Thoracic aorta (tissue), 2 donors: ENCODE measurements at regions not wholly inside any gene's neighbourhood (a gene's known extent, or its start where the extent isn't known, plus 50 kb on each side); places are given as distances from the start of the nearest gene placed in this dataset.

ENCODE experiments used
- ATAC-seq: fragments of 150-250 bp; one replicate; pipeline ENCODE4 v1.8.0; 2017; ENCODE audit warnings: low read depth; ENCODE audit not compliant: insufficient number of reproducible peaks, low FRiP score
- DNase-seq: peaks from one replicate; pipeline ENCODE4 v3.0.0-alpha.2; 2020; ENCODE audit warnings: low spot score
- H3K27ac ChIP-seq, 2 donors: fragments of 200-600 bp; sonication (generic); 1 replicate in 1 of 2; 2 replicates in 1 of 2; pipeline ENCODE4 v1.5.1; 2016; ENCODE audit warnings: mild to moderate bottlenecking in 2 of 2, moderate library complexity in 2 of 2
- H3K27me3 ChIP-seq: fragments of 200-600 bp; sonication (generic); replicated peaks from 2 replicates; pipeline ENCODE4 v1.6.0; 2016; ENCODE audit warnings: mild to moderate bottlenecking; ENCODE audit not compliant: insufficient read depth
- H3K36me3 ChIP-seq: fragments of 200-600 bp; sonication (generic); one replicate; pipeline ENCODE4 v1.5.1; 2016
- H3K4me1 ChIP-seq, 2 donors: fragments of 200-600 bp; sonication (generic); 1 replicate in 1 of 2; 2 replicates in 1 of 2; pipeline versions ENCODE4 v1.5.1 to v1.6.0; 2016; ENCODE audit warnings: low read depth in 2 of 2, mild to moderate bottlenecking in 1 of 2; ENCODE audit not compliant: control insufficient read depth in 1 of 2
- H3K4me3 ChIP-seq: fragments of 200-600 bp; sonication (generic); 2 replicates; pipeline ENCODE4 v1.5.1; 2016; ENCODE audit warnings: mild to moderate bottlenecking
- H3K9me3 ChIP-seq: fragments of 200-600 bp; sonication (generic); 2 replicates; pipeline ENCODE4 v1.5.1; 2016
- TF ChIP-seq, protein P1 (sequence below): fragments of 200-600 bp; sonication (generic); IDR thresholded peaks from one replicate; pipeline ENCODE4 v1.5.1; 2019; ENCODE audit warnings: antibody characterized with exemption

DNA sequence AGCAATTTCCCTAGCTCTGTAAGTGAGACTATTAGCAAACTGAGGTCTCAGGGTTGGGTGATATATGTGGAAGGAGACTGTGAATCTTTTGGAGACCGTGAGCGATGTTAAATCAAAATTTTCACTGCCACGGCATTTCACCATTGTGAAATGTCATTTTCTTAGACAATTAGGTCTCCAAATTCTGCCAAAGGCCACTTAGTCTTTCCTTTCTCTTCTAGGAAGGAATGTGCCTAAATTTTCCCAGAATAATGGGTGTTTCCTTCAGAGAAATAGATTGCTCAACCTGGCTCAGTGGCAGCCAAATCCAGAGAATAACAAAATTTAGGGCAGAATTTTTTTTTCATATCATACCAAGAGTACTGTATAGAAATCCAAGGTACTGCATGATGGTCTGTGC, 64.5 kb upstream of the SCEL start:
- no peaks in the 10 kb centered on the region for H3K36me3 ChIP-seq
- no peak overlapping the region for H3K4me3 ChIP-seq
- ATAC-seq (no peak), DNase-seq (no peak)
- H3K9me3 ChIP-seq = no peaks in the 10 kb centered on the region
- no peaks in the 10 kb centered on the region for H3K4me1 ChIP-seq
- TF ChIP-seq, protein P1, sequence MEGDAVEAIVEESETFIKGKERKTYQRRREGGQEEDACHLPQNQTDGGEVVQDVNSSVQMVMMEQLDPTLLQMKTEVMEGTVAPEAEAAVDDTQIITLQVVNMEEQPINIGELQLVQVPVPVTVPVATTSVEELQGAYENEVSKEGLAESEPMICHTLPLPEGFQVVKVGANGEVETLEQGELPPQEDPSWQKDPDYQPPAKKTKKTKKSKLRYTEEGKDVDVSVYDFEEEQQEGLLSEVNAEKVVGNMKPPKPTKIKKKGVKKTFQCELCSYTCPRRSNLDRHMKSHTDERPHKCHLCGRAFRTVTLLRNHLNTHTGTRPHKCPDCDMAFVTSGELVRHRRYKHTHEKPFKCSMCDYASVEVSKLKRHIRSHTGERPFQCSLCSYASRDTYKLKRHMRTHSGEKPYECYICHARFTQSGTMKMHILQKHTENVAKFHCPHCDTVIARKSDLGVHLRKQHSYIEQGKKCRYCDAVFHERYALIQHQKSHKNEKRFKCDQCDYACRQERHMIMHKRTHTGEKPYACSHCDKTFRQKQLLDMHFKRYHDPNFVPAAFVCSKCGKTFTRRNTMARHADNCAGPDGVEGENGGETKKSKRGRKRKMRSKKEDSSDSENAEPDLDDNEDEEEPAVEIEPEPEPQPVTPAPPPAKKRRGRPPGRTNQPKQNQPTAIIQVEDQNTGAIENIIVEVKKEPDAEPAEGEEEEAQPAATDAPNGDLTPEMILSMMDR = no peak
- no peaks in the 10 kb centered on the region for H3K27me3 ChIP-seq
- H3K27ac ChIP-seq = no peak overlapping the region

DNA sequence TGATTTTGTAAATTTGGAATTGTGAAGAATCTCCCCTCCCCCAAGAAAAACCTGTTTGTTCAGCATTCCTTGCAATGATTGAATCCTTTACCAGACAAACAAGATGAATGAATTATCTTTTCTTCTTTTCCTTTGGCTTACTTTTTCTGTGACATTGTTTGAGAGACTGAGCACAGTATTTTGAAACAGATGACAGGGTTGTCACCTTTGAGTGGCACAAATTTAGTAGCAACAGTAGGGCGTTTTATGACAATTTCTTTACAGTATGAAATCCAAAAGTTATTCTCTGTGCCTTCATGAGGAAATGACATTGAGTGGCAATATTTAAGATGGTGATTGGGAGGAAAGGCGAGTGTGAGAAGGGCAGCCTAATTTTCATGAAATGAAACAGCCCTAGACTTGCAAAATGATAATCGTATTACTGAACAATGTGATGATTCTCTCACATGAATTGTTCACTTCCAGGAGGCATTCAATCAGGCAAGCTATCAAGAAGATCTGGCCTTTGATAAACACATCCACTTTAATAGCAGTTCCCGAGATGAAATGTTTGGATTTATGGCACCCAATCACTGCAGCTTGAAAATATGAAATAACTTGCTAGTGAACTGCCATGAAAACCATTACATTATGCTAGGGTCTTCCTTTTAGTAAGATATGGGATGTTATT, 68.6 kb upstream of the SCEL start:
- ATAC-seq (no peak), DNase-seq (no peak)
- Histone ChIP-seq H3K4me3 (no peak overlapping the region), H3K4me1 (no peaks in the 10 kb centered on the region), H3K9me3 (no peaks in the 10 kb centered on the region), H3K27ac (no peak overlapping the region), H3K36me3 (no peaks in the 10 kb centered on the region), H3K27me3 (no peaks in the 10 kb centered on the region)
- TF ChIP-seq, protein P1 = no peak

DNA sequence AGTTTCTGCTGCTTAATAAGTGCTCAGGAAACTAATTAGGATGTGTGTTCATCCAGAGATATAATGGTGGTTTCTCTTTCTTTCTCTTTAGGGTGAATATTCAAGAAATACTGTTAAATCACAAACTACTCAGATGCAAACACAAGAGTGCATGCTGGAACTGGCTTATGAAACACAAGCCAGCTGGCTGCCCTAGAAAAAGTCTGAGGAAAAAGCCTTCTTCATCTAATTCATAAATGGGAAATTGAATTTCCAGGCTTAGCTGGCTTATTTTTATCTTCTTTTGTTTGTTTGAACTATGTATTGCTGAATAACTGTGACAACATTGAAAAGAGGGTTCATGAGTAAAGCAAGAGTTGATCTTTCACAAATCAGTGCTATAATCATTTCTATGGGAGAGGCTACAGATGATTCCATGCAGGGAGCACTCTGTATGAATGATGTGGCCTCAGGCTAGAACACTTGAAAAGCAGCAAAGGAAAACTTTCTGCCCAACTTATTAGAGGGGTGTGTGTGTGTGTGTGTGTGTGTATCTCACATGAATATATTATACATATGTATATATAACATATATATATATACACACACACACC, 69.8 kb upstream of the SCEL start:
- DNase-seq (no peak), ATAC-seq (no peak)
- H3K27ac ChIP-seq = no peak overlapping the region
- H3K9me3 ChIP-seq = no peaks in the 10 kb centered on the region
- no peak overlapping the region for H3K4me3 ChIP-seq
- H3K4me1 ChIP-seq = no peaks in the 10 kb centered on the region
- H3K36me3 ChIP-seq = no peaks in the 10 kb centered on the region
- TF ChIP-seq, protein P1 = no peak
- H3K27me3 ChIP-seq = no peaks in the 10 kb centered on the region

DNA sequence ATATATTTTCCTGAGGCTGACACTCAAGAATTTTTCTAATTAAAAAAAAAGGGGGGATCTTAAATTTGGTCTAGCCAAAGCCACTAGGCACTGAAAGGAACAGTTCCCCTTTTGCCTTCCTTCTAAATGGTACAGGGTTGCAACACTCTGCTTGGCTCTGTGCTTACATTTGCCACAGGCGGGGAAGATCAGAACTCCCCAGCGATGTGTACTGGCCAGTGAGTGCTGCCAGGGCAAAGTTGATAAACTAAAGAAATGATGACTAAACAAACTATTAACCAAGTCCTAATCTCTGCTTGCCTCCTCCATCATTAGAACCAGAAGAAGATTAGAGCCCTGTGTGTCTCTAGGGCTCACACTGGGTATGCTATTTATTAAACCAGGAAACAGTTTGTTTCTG, 75.3 kb upstream of the SCEL start:
- DNase-seq = no peak
- no peak for ATAC-seq
- Histone ChIP-seq H3K36me3 (no peaks in the 10 kb centered on the region), H3K9me3 (no peaks in the 10 kb centered on the region), H3K27ac (no peak overlapping the region), H3K4me1 (no peaks in the 10 kb centered on the region), H3K27me3 (no peaks in the 10 kb centered on the region), H3K4me3 (no peak overlapping the region)
- TF ChIP-seq, protein P1 = no peak

DNA sequence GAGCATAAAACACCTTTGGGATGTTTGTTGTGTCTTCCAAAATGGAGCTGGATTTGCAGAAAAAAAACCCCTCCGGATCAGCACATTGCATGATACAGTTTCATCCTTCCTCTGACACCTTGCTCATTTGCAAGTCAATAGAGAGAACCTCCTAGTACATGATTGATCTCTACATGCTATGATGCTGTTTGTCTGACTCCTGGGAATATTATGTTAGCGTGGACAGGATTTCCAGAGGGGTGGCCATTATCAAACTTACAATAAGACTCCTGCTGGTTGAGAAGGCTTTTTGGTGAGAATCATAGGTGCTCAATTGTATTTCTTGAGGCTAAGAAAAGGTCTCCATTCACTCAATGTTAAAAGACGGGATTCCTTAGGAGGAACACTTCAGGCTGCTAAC, 75.9 kb upstream of the SCEL start:
- no peaks in the 10 kb centered on the region for H3K9me3 ChIP-seq
- H3K27ac ChIP-seq = no peak overlapping the region
- no peaks in the 10 kb centered on the region for H3K27me3 ChIP-seq
- H3K4me3 ChIP-seq = no peak overlapping the region
- no peaks in the 10 kb centered on the region for H3K4me1 ChIP-seq
- TF ChIP-seq, protein P1 = no peak
- H3K36me3 ChIP-seq = no peaks in the 10 kb centered on the region
- DNase-seq (no peak), ATAC-seq (no peak)
